ENCODE measurements at regions not wholly inside any gene's neighbourhood (a gene's known extent, or its start where the extent isn't known, plus 50 kb on each side); places are given as distances from the start of the nearest gene placed in this dataset.

DNA sequence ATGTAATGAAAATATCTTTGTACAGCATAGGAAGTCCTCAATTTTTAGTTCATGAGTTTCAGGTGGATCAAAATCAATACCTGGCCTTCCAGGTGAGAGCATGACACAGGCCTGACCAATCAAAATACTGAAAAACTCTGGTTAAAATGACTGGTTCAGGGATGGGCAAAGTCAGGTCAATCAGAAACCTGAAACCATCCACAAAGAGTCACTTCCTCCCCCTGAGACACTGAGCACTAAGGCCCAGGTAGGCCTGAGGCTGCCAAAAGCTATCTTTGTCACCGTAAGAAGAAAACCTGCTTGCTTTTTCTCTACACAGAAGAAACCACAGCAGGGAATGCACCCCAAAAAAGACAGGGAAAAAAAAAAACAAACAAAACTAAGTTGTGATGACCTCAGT, 444.8 kb downstream of the TLR4 start:
- Histone ChIP-seq H3K27ac (replicated peaks in 1 of 4) (no peak overlapping the region), H3K4me1 (no peaks in the 10 kb centered on the region), H3K9me3 (no peaks in the 10 kb centered on the region), H3K27me3 (no peaks in the 10 kb centered on the region), H3K36me3 (no peaks in the 10 kb centered on the region), H3K4me3 (no peak overlapping the region)
- no peak for TF ChIP-seq POLR2AphosphoS5 (IDR thresholded peaks at IDR 0.05)
- no peak for TF ChIP-seq EP300 (IDR thresholded peaks at IDR 0.05)
- TF ChIP-seq, protein P1, sequence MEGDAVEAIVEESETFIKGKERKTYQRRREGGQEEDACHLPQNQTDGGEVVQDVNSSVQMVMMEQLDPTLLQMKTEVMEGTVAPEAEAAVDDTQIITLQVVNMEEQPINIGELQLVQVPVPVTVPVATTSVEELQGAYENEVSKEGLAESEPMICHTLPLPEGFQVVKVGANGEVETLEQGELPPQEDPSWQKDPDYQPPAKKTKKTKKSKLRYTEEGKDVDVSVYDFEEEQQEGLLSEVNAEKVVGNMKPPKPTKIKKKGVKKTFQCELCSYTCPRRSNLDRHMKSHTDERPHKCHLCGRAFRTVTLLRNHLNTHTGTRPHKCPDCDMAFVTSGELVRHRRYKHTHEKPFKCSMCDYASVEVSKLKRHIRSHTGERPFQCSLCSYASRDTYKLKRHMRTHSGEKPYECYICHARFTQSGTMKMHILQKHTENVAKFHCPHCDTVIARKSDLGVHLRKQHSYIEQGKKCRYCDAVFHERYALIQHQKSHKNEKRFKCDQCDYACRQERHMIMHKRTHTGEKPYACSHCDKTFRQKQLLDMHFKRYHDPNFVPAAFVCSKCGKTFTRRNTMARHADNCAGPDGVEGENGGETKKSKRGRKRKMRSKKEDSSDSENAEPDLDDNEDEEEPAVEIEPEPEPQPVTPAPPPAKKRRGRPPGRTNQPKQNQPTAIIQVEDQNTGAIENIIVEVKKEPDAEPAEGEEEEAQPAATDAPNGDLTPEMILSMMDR (IDR thresholded peaks at IDR 0.05): no peak
- TF ChIP-seq POLR2A (IDR thresholded peaks at IDR 0.05; ENCODE audit: low read depth): no peak
- WGBS: 64% methylated on average over 1 of the region's 1 CpG
- intact Hi-C loops (cut with DNase I): no loop called here
- no peak for DNase-seq (ENCODE audit: extremely low spot score)

- WGBS: 74% methylated on average over 6 of the region's 6 CpGs
- H3K4me1 ChIP-seq: no peaks in the 10 kb centered on the region
- H3K27me3 ChIP-seq: no peaks in the 10 kb centered on the region
- intact Hi-C loops (cut with DNase I): no loop called here
- no peak overlapping the region for H3K4me3 ChIP-seq
- DNase-seq (ENCODE audit: extremely low spot score): no peak
- TF ChIP-seq, protein P1 (IDR thresholded peaks at IDR 0.05): no peak
- TF ChIP-seq EP300 (IDR thresholded peaks at IDR 0.05) (no peak), POLR2A (IDR thresholded peaks at IDR 0.05; ENCODE audit: low read depth) (no peak), POLR2AphosphoS5 (IDR thresholded peaks at IDR 0.05) (no peak)
- H3K27ac ChIP-seq (replicated peaks in 1 of 4): no peak overlapping the region
- no peaks in the 10 kb centered on the region for H3K9me3 ChIP-seq
- H3K36me3 ChIP-seq: no peaks in the 10 kb centered on the region
Observed at GRCh38 chr9:118156846-118157245, 452.6 kb downstream of the TLR4 start.

DNA sequence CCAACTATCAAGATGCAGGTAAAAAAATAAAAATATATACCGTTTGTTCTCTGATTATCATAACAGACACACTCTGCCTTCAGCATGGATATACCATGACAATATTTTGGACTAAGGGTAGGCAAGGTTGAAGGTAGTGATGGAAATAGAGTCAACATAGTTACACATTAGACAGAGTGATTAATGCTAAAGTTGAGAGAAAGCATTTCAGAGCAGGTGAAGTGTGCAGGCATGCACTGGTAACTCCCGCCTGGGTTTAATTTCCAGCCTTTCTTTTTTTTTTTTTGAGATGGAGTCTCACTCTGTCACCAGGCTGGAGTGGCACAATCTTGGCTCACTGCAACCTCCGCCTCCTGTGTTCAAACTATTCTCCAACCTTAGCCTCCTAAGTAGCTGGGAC, 458.5 kb downstream of the TLR4 start:
- Histone ChIP-seq H3K27me3 (no peaks in the 10 kb centered on the region), H3K4me3 (no peak overlapping the region), H3K4me1 (no peaks in the 10 kb centered on the region), H3K9me3 (no peaks in the 10 kb centered on the region), H3K27ac (replicated peaks in 1 of 4) (no peak overlapping the region), H3K36me3 (no peaks in the 10 kb centered on the region)
- no peak for DNase-seq (ENCODE audit: extremely low spot score)
- TF ChIP-seq, protein P1 (IDR thresholded peaks at IDR 0.05): no peak
- TF ChIP-seq POLR2AphosphoS5 (IDR thresholded peaks at IDR 0.05) (no peak), POLR2A (IDR thresholded peaks at IDR 0.05; ENCODE audit: low read depth) (no peak), EP300 (IDR thresholded peaks at IDR 0.05) (no peak)
- intact Hi-C loops (cut with DNase I): no loop called here
- WGBS: 86% methylated on average over 3 of the region's 3 CpGs

GRCh38 chr9:118163751-118164150, 459.5 kb downstream of the TLR4 start:
- TF ChIP-seq POLR2A (IDR thresholded peaks at IDR 0.05; ENCODE audit: low read depth) (no peak), EP300 (IDR thresholded peaks at IDR 0.05) (no peak), POLR2AphosphoS5 (IDR thresholded peaks at IDR 0.05) (no peak)
- TF ChIP-seq, protein P1 (IDR thresholded peaks at IDR 0.05): no peak
- Histone ChIP-seq H3K9me3 (no peaks in the 10 kb centered on the region), H3K27ac (replicated peaks in 1 of 4) (no peak overlapping the region), H3K4me1 (no peaks in the 10 kb centered on the region), H3K27me3 (peaks cover 0 to 4% (median 0%) of the 10 kb centered on the region in 4 donors), H3K36me3 (no peaks in the 10 kb centered on the region), H3K4me3 (no peak overlapping the region)
- 88% methylated on average over 2 of the region's 2 CpGs for WGBS
- intact Hi-C loops (cut with DNase I): no loop called here
- DNase-seq (ENCODE audit: extremely low spot score): no peak

GRCh38 chr9:118165451-118165850, 461.2 kb downstream of the TLR4 start:
- no peak for DNase-seq (ENCODE audit: extremely low spot score)
- Histone ChIP-seq H3K4me1 (no peaks in the 10 kb centered on the region), H3K27me3 (peaks cover 0 to 4% (median 0%) of the 10 kb centered on the region in 4 donors), H3K4me3 (no peak overlapping the region), H3K27ac (replicated peaks in 1 of 4) (no peak overlapping the region), H3K9me3 (no peaks in the 10 kb centered on the region), H3K36me3 (no peaks in the 10 kb centered on the region)
- WGBS: 93% methylated on average over 1 of the region's 1 CpG
- TF ChIP-seq POLR2AphosphoS5 (IDR thresholded peaks at IDR 0.05) (no peak), POLR2A (IDR thresholded peaks at IDR 0.05; ENCODE audit: low read depth) (no peak), EP300 (IDR thresholded peaks at IDR 0.05) (no peak)
- TF ChIP-seq, protein P1 (IDR thresholded peaks at IDR 0.05): no peak
- intact Hi-C loops (cut with DNase I): no loop called here

Data from esophagus muscularis mucosa (tissue), 4 donors.